Prostate gland (tissue), 2 donors: ENCODE measurements at regions not wholly inside any gene's neighbourhood (a gene's known extent, or its start where the extent isn't known, plus 50 kb on each side); places are given as distances from the start of the nearest gene placed in this dataset.

Experiments used
- CTCF ChIP-seq, 4 experiments: fragments of 200-600 bp in 2 of 4; fragments of 450-650 bp in 2 of 4; sonication (generic) in 2 of 4; IDR thresholded peaks; 1 replicate in 3 of 4; 2 replicates in 1 of 4; pipeline ENCODE4 v1.5.1; 2016 to 2019; ENCODE audit warnings: antibody characterized with exemption in 4 of 4, mild to moderate bottlenecking in 2 of 4, moderate library complexity in 2 of 4
- POLR2A ChIP-seq: fragments of 450-650 bp; IDR thresholded peaks from one replicate; pipeline ENCODE4 v1.6.1; 2016; ENCODE audit warnings: antibody characterized with exemption, mild to moderate bottlenecking

- TF ChIP-seq CTCF (IDR thresholded peaks at IDR 0.05) (no peak), POLR2A (no peak)
Observed at GRCh38 chr16:47888142-47888541, 267.7 kb downstream of the ABCC12 start.
